CD4-positive, CD25-positive, alpha-beta regulatory T cell (primary cell): ENCODE measurements at regions not wholly inside any gene's neighbourhood (a gene's known extent, or its start where the extent isn't known, plus 50 kb on each side); places are given as distances from the start of the nearest gene placed in this dataset.
A peak's percentile ranks its signal among the peaks of the same experiment; 100 is the strongest.
"Not testable (repeated sequence)": the region's sequence is repeated elsewhere in the genome, so short reads cannot be mapped to it uniquely, and the experiment has no call there.

Experiments used
- ATAC-seq, 2 donors: fragments of 150-1000 bp; cut with Tn5 transposase; one replicate each; pipeline ENCODE4 v1.10.0; 2021; ENCODE audit warnings: low read depth in 2 of 2, moderate number of reproducible peaks in 2 of 2, moderate library complexity in 1 of 2
- DNase-seq, 3 donors: peaks; one replicate each; pipeline versions ENCODE4 v3.0.0 to v3.0.0-alpha.2; 2012 to 2022; ENCODE audit warnings: mixed read lengths in 1 of 3
- H3K27ac ChIP-seq: one replicate; pipeline ENCODE4 v1.7.0; 2013; ENCODE audit warnings: mild to moderate bottlenecking, low read length; ENCODE audit not compliant: insufficient read depth, poor library complexity, severe bottlenecking
- H3K27me3 ChIP-seq: one replicate; pipeline ENCODE4 v1.7.0; 2013; ENCODE audit warnings: low read length; ENCODE audit not compliant: control insufficient read depth, insufficient read depth
- H3K36me3 ChIP-seq: one replicate; pipeline ENCODE4 v1.7.0; 2013; ENCODE audit warnings: mild to moderate bottlenecking, low read length, moderate library complexity; ENCODE audit not compliant: control insufficient read depth, insufficient read depth
- H3K4me1 ChIP-seq: 2 replicates; pipeline ENCODE4 v1.7.0; 2013; ENCODE audit warnings: mild to moderate bottlenecking, low read length; ENCODE audit not compliant: insufficient read depth, control insufficient read depth, poor library complexity, severe bottlenecking
- H3K4me3 ChIP-seq: one replicate; pipeline ENCODE4 v1.7.0; 2013; ENCODE audit warnings: low read depth, mild to moderate bottlenecking, low read length, moderate library complexity
- H3K9me3 ChIP-seq, 2 experiments: 1 replicate in 1 of 2; 2 replicates in 1 of 2; pipeline ENCODE4 v1.7.0; 2013; ENCODE audit warnings: low read length in 2 of 2, mild to moderate bottlenecking in 1 of 2, moderate library complexity in 1 of 2; ENCODE audit not compliant: control insufficient read depth in 2 of 2
- H3K27ac Mint-ChIP-seq, 3 donors: one replicate each; pipeline ENCODE4 v1.8.0; 2020 to 2022; ENCODE audit warnings: mild to moderate bottlenecking in 3 of 3, mixed read lengths in 3 of 3, moderate library complexity in 2 of 3
- H3K27me3 Mint-ChIP-seq: one replicate; pipeline ENCODE4 v1.8.0; 2022; ENCODE audit warnings: mild to moderate bottlenecking, mixed read lengths
- H3K36me3 Mint-ChIP-seq: one replicate; pipeline ENCODE4 v1.8.0; 2020; ENCODE audit warnings: mixed read lengths
- H3K4me1 Mint-ChIP-seq, 4 donors: one replicate each; pipeline ENCODE4 v1.8.0; 2020 to 2022; ENCODE audit warnings: mixed read lengths in 4 of 4, mild to moderate bottlenecking in 1 of 4
- H3K4me3 Mint-ChIP-seq, 4 donors: one replicate each; pipeline ENCODE4 v1.8.0; 2020 to 2022; ENCODE audit warnings: mild to moderate bottlenecking in 4 of 4, mixed read lengths in 4 of 4, moderate library complexity in 3 of 4
- H3K9me3 Mint-ChIP-seq, 7 donors: one replicate each; pipeline ENCODE4 v1.8.0; 2020 to 2022; ENCODE audit warnings: mixed read lengths in 7 of 7, mild to moderate bottlenecking in 3 of 7, moderate library complexity in 2 of 7

GRCh38 chr5:38670878-38671277 is 114.4 kb upstream of the LIFR start:
- H3K36me3 Mint-ChIP-seq = no peaks in the 10 kb centered on the region
- Histone ChIP-seq H3K9me3 (no peaks in the 10 kb centered on the region), H3K4me1 (no peaks in the 10 kb centered on the region), H3K36me3 (no peaks in the 10 kb centered on the region), H3K27me3 (peaks cover 2% of the 10 kb centered on the region), H3K27ac (no peak overlapping the region), H3K4me3 (no peak overlapping the region)
- H3K4me1 Mint-ChIP-seq = no peaks in the 10 kb centered on the region
- H3K27ac Mint-ChIP-seq = peak overlapping the region in 1 of 3 donors; percentile 52
- H3K4me3 Mint-ChIP-seq = no peak overlapping the region
- H3K9me3 Mint-ChIP-seq = peaks cover 0 to 3% (median 1%) of the 10 kb centered on the region in 7 donors
- ATAC-seq = no peak
- H3K27me3 Mint-ChIP-seq = no peaks in the 10 kb centered on the region
- DNase-seq = no peak

DNA sequence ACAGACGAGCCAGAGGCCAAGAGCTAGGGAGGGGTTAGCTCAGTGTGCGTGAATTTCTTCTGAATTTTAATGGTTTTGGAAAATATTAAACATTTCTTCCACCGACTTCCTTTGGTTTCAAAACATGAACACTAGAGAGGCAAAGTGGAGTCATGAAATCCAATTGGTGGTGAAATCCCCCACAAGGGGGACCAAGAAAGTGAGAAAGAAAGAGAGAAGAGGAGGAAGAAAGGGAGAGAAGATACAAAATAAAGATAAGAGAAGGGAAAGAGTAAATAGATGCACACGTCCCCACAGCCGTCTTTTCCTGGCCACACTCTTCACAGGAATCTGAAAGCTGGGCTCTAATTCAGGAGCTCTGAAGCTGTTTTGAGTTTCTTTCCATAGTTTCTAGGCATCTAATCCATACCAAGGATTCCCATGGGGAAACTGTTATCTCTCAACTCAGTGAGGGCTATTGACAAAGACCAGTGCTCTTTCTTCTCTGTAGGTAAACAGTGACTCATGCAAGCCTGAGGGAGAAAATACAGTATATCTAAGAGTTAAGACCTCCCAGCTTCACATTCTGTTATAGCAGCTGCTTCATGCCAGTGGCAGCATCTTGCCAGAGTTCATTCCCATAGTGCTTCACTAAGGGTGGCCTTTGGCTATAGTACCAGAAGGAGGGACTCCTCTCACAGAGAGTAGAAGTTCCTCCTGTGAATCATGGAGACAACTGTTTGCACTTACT is 115.8 kb upstream of the LIFR start:
- H3K36me3 ChIP-seq = no peaks in the 10 kb centered on the region
- H3K27me3 ChIP-seq = peaks cover 2% of the 10 kb centered on the region
- Mint-ChIP-seq H3K27me3 (no peaks in the 10 kb centered on the region), H3K27ac (no peak overlapping the region), H3K36me3 (no peaks in the 10 kb centered on the region), H3K4me3 (no peak overlapping the region), H3K4me1 (no peaks in the 10 kb centered on the region), H3K9me3 (peaks cover 0 to 7% (median 1%) of the 10 kb centered on the region in 7 donors)
- ATAC-seq = no peak
- H3K4me3 ChIP-seq = no peak overlapping the region
- no peak overlapping the region for H3K27ac ChIP-seq
- no peaks in the 10 kb centered on the region for H3K9me3 ChIP-seq
- H3K4me1 ChIP-seq = no peaks in the 10 kb centered on the region
- no peak for DNase-seq

DNA sequence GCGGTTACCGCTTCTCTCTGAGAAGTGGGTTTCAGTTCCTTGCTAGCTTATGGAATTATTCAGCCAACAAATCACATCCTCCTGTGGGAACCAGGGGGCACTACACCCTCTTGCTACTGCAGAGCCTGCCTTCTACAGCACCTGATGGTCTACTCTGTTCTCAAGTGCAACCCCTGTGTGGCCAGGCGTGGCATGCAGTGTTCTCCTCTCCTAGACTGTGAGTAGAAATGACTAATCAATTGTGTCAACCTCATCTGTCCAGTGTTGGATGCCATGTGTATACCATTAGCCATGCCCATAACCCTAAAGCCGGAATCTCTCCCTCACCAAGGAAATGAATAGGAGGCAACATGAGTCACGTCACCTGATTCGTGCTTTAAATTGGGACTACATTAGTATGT is 117.2 kb upstream of the LIFR start:
- Histone ChIP-seq H3K27ac (no peak overlapping the region), H3K27me3 (peaks cover 2% of the 10 kb centered on the region), H3K9me3 (no peaks in the 10 kb centered on the region), H3K4me3 (no peak overlapping the region), H3K36me3 (no peaks in the 10 kb centered on the region), H3K4me1 (no peaks in the 10 kb centered on the region)
- no peak for DNase-seq
- no peak for ATAC-seq
- Mint-ChIP-seq H3K4me1 (no peaks in the 10 kb centered on the region), H3K4me3 (no peak overlapping the region), H3K27me3 (no peaks in the 10 kb centered on the region), H3K27ac (no peak overlapping the region), H3K9me3 (peaks cover 0 to 7% (median 1%) of the 10 kb centered on the region in 7 donors), H3K36me3 (no peaks in the 10 kb centered on the region)

- ATAC-seq = no peak
Measured at GRCh38 chr5:38675443-38675842, 119.0 kb upstream of the LIFR start.

GRCh38 chr5:38677636-38678035 is 121.2 kb upstream of the LIFR start:
- no peak overlapping the region for H3K27ac ChIP-seq
- no peak overlapping the region for H3K4me3 Mint-ChIP-seq
- H3K4me1 ChIP-seq = no peaks in the 10 kb centered on the region
- no peaks in the 10 kb centered on the region for H3K36me3 Mint-ChIP-seq
- no peaks in the 10 kb centered on the region for H3K4me1 Mint-ChIP-seq
- ATAC-seq (no peak), DNase-seq (no peak)
- no peaks in the 10 kb centered on the region for H3K36me3 ChIP-seq
- H3K27me3 ChIP-seq = peaks cover 2% of the 10 kb centered on the region
- H3K9me3 ChIP-seq = no peaks in the 10 kb centered on the region
- H3K9me3 Mint-ChIP-seq = peaks cover 0 to 7% (median 0%) of the 10 kb centered on the region in 7 donors
- H3K4me3 ChIP-seq = no peak overlapping the region
- H3K27ac Mint-ChIP-seq = no peak overlapping the region
- no peaks in the 10 kb centered on the region for H3K27me3 Mint-ChIP-seq

More at GRCh38 chr5:38675443-38675842, 119.0 kb upstream of the LIFR start:
- Mint-ChIP-seq H3K9me3 (peaks cover 0 to 7% (median 0%) of the 10 kb centered on the region in 7 donors), H3K4me3 (no peak overlapping the region), H3K27ac (no peak overlapping the region), H3K27me3 (no peaks in the 10 kb centered on the region), H3K4me1 (no peaks in the 10 kb centered on the region), H3K36me3 (no peaks in the 10 kb centered on the region)
- DNase-seq = no peak
- Histone ChIP-seq H3K4me3 (no peak overlapping the region), H3K4me1 (no peaks in the 10 kb centered on the region), H3K27ac (no peak overlapping the region), H3K9me3 (no peaks in the 10 kb centered on the region), H3K27me3 (peaks cover 2% of the 10 kb centered on the region), H3K36me3 (no peaks in the 10 kb centered on the region)

- no peaks in the 10 kb centered on the region for H3K36me3 ChIP-seq
- H3K27ac ChIP-seq = no peak overlapping the region
- H3K4me1 ChIP-seq = no peaks in the 10 kb centered on the region
- H3K27me3 Mint-ChIP-seq = no peaks in the 10 kb centered on the region
- DNase-seq (no peak), ATAC-seq (no peak)
- H3K9me3 Mint-ChIP-seq = peaks cover 0 to 7% (median 0%) of the 10 kb centered on the region in 7 donors
- H3K36me3 Mint-ChIP-seq = no peaks in the 10 kb centered on the region
- no peak overlapping the region for H3K27ac Mint-ChIP-seq
- H3K4me3 Mint-ChIP-seq = no peak overlapping the region
- H3K27me3 ChIP-seq = peaks cover 2% of the 10 kb centered on the region
- no peaks in the 10 kb centered on the region for H3K4me1 Mint-ChIP-seq
- no peaks in the 10 kb centered on the region for H3K9me3 ChIP-seq
- H3K4me3 ChIP-seq = no peak overlapping the region
Measured at GRCh38 chr5:38678076-38678475, 121.6 kb upstream of the LIFR start.

DNA sequence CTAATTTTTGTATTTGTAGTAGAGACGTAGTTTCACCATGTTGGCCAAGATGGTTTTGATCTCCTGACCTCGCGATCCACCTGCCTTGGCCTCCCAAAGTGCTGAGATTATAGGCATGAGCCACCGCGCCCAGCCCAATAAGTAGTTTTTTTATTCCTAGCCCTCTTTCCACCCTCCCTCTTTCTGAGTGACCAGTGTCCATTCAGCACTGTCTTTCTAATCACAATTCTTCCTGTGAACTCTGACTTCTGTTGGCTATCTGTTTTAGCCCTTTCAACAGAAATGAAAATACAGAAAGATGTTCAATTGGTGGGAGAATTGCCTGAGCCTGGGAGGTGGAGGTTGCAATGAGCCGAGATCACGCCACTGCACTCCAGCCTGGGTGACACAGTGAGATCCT is 122.3 kb upstream of the LIFR start:
- not testable (repeated sequence) for DNase-seq, H3K4me1 Mint-ChIP-seq, H3K27ac Mint-ChIP-seq, H3K36me3 Mint-ChIP-seq, H3K27me3 ChIP-seq, H3K4me3 Mint-ChIP-seq, H3K27me3 Mint-ChIP-seq, ATAC-seq, H3K36me3 ChIP-seq, H3K9me3 Mint-ChIP-seq, H3K27ac ChIP-seq, H3K4me1 ChIP-seq, H3K9me3 ChIP-seq, H3K4me3 ChIP-seq

DNA sequence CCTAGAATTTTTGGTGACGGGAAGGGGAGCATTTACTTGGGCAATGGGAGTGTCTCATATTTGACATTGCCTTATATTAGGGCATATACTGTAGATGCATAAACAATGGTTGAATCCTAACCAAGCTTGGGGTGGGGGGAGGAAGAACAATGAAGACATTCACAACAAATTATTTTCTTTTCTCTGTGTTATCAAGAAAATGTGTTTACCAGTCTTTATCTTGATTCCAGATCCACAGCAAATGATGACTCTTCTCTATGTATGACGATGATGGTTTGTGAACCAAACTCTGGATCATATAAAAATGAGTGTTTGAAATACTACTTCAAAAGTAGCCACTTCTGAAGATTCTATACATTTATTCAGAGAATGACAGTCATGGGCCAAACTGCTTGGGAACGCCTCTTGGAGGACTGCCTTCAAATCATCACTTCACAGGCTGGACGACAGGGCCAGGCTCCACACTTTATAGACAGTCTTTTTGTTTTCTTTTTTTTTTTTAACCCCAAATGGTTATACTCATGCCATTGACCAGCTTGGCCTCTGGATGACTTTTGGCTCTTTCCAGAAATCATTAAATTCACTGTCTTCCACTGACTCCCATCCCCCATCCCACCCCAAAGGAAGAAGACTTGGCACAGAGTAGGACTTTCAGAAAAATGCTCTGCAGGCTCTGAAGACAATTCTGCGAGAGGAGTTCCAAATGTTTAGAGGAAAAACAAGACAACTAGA is 123.8 kb upstream of the LIFR start:
- H3K4me3 Mint-ChIP-seq = no peak overlapping the region

More for the DNA sequence above, 123.8 kb upstream of the LIFR start:
- Histone ChIP-seq H3K4me3 (no peak overlapping the region), H3K27ac (no peak overlapping the region), H3K27me3 (no peaks in the 10 kb centered on the region), H3K4me1 (no peaks in the 10 kb centered on the region), H3K36me3 (no peaks in the 10 kb centered on the region), H3K9me3 (no peaks in the 10 kb centered on the region)
- no peaks in the 10 kb centered on the region for H3K4me1 Mint-ChIP-seq
- H3K27ac Mint-ChIP-seq = no peak overlapping the region
- peaks cover 0 to 7% (median 0%) of the 10 kb centered on the region in 7 donors for H3K9me3 Mint-ChIP-seq
- DNase-seq (no peak), ATAC-seq (no peak)
- H3K36me3 Mint-ChIP-seq = no peaks in the 10 kb centered on the region
- H3K27me3 Mint-ChIP-seq = no peaks in the 10 kb centered on the region
